GM23338 (cell line): ENCODE measurements at regions not wholly inside any gene's neighbourhood (a gene's known extent, or its start where the extent isn't known, plus 50 kb on each side); places are given as distances from the start of the nearest gene placed in this dataset.

Experiments used
- ATAC-seq: fragments of 200-7000 bp; cut with Tn5 transposase; 3 replicates; pipeline ENCODE4 v1.9.1; 2020
- DNase-seq: peaks from one replicate; pipeline ENCODE4 v3.0.0-alpha.2; 2015; ENCODE audit warnings: low spot score
- H2AFZ ChIP-seq: fragments of 200-600 bp; sonication (generic); 2 replicates; pipeline ENCODE4 v1.8.0; 2016; ENCODE audit warnings: antibody characterized with exemption, mild to moderate bottlenecking, moderate library complexity
- H3F3A ChIP-seq: fragments of 200-600 bp; sonication (generic); replicated peaks from 2 replicates; pipeline ENCODE4 v1.8.0; 2017; ENCODE audit warnings: antibody characterized with exemption, mixed run types, low read depth
- H3K27ac ChIP-seq: fragments of 200-600 bp; sonication (generic); 2 replicates; pipeline ENCODE4 v1.6.1; 2016; ENCODE audit warnings: low read depth
- H3K27me3 ChIP-seq: fragments of 200-600 bp; sonication (generic); 2 replicates; pipeline ENCODE4 v1.8.0; 2016; ENCODE audit warnings: mild to moderate bottlenecking, mixed run types, moderate library complexity; ENCODE audit not compliant: insufficient read depth
- H3K36me3 ChIP-seq: fragments of 200-600 bp; sonication (generic); 2 replicates; pipeline ENCODE4 v1.8.0; 2016; ENCODE audit warnings: mild to moderate bottlenecking; ENCODE audit not compliant: insufficient read depth
- H3K4me1 ChIP-seq: fragments of 200-600 bp; sonication (generic); 2 replicates; pipeline ENCODE4 v1.8.0; 2016; ENCODE audit warnings: mild to moderate bottlenecking, moderate library complexity; ENCODE audit not compliant: insufficient read depth
- H3K4me2 ChIP-seq: fragments of 200-600 bp; sonication (generic); 2 replicates; pipeline ENCODE4 v1.7.1; 2017; ENCODE audit warnings: mixed run types
- H3K4me3 ChIP-seq: fragments of 200-600 bp; sonication (generic); 2 replicates; pipeline ENCODE4 v1.6.1; 2016; ENCODE audit warnings: mixed run types
- H3K79me2 ChIP-seq: fragments of 200-600 bp; sonication (generic); replicated peaks from 2 replicates; pipeline ENCODE4 v1.8.0; 2017; ENCODE audit warnings: mild to moderate bottlenecking; ENCODE audit not compliant: insufficient read depth
- H3K9me2 ChIP-seq: fragments of 200-600 bp; sonication (generic); 2 replicates; pipeline ENCODE4 v1.8.0; 2017; ENCODE audit not compliant: insufficient read depth
- H4K20me1 ChIP-seq: fragments of 200-600 bp; sonication (generic); replicated peaks from 2 replicates; pipeline ENCODE4 v1.8.0; 2017; ENCODE audit warnings: mild to moderate bottlenecking; ENCODE audit not compliant: insufficient read depth
- H3K27ac Mint-ChIP-seq: 2 replicates; pipeline ENCODE4 v1.8.0; 2020; ENCODE audit warnings: inconsistent platforms, mild to moderate bottlenecking, moderate library complexity, mixed read lengths
- H3K27me3 Mint-ChIP-seq: 3 replicates; pipeline ENCODE4 v1.8.0; 2022; ENCODE audit warnings: low read depth, mild to moderate bottlenecking, moderate library complexity, mixed read lengths, inconsistent platforms; ENCODE audit not compliant: insufficient read depth, poor library complexity
- H3K36me3 Mint-ChIP-seq: 3 replicates; pipeline ENCODE4 v1.8.0; 2021; ENCODE audit warnings: low read depth, mild to moderate bottlenecking, inconsistent platforms, moderate library complexity, mixed read lengths
- H3K4me1 Mint-ChIP-seq: 3 replicates; pipeline ENCODE4 v1.8.0; 2020; ENCODE audit warnings: mild to moderate bottlenecking, inconsistent platforms, mixed read lengths
- H3K4me3 Mint-ChIP-seq: 3 replicates; pipeline ENCODE4 v1.8.0; 2021; ENCODE audit warnings: moderate library complexity, mild to moderate bottlenecking, inconsistent platforms, mixed read lengths
- H3K9me3 Mint-ChIP-seq: 3 replicates; pipeline ENCODE4 v1.8.0; 2020; ENCODE audit warnings: moderate library complexity, mild to moderate bottlenecking, inconsistent platforms, mixed read lengths
- CREB1 ChIP-seq: fragments of 250-450 bp; sonication (Bioruptor Pico); IDR thresholded peaks from 2 replicates; pipeline ENCODE4 v1.5.0; 2020; ENCODE audit warnings: low read depth, mild to moderate bottlenecking, moderate library complexity
- STAT1 ChIP-seq: IDR thresholded peaks from one replicate; pipeline ENCODE4 v1.6.1; 2016; ENCODE audit warnings: antibody characterized with exemption; ENCODE audit not compliant: unreplicated experiment
- TF ChIP-seq, protein P1 (sequence below): fragments of 250-450 bp; sonication (Bioruptor Pico); IDR thresholded peaks from 2 replicates; pipeline ENCODE4 v1.5.0; 2020; ENCODE audit warnings: mild to moderate bottlenecking, moderate library complexity
- TF ChIP-seq, protein P2 (sequence below): IDR thresholded peaks from one replicate; pipeline ENCODE4 v1.6.1; 2018; ENCODE audit warnings: antibody characterized with exemption; ENCODE audit not compliant: unreplicated experiment
- TF ChIP-seq, protein P3 (sequence below), 2 experiments: fragments of 200-600 bp in 1 of 2; sonication (generic) in 1 of 2; conservative IDR thresholded peaks; 2 replicates each; pipeline versions ENCODE4 v1.5.1 to v1.6.1; 2016 to 2017; ENCODE audit warnings: antibody characterized with exemption in 2 of 2, low read depth in 2 of 2, mild to moderate bottlenecking in 2 of 2, moderate library complexity in 1 of 2
- TF ChIP-seq, protein P4 (sequence below): IDR thresholded peaks from 2 replicates; pipeline ENCODE4 v1.6.1; 2016; ENCODE audit warnings: antibody characterized with exemption

DNA sequence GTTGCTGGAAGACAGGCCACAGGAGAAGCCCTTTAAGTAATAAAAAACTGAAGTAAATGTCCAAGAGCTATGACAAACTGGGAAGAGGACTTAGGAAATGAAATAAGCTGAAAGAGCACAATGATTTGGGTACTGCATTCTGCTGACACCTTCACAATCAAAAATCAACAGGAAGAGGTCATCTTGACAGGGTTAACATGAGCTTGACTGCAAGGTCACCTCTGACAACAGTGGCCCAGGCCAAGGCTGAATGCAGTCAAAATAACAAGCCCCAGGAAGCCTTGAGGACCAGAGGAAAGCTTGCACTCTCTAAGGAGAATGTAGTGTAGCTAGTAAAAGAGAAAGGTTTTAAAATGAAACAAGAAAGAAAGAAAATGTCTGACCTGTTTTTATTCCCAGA, 179.3 kb downstream of the SEC16B start:
- peaks cover 21% of the 10 kb centered on the region for H3K4me1 ChIP-seq

More for the DNA sequence above, 179.3 kb downstream of the SEC16B start:
- Histone ChIP-seq H3K27ac (no peak overlapping the region), H3K79me2 (no peaks in the 10 kb centered on the region), H3K4me2 (no peak overlapping the region), H3F3A (no peaks in the 10 kb centered on the region), H3K9me2 (peaks cover 17% of the 10 kb centered on the region), H3K36me3 (0 out of 2 replicates have a peak, but pooled peaks cover 9% of the 10 kb centered on the region), H2AFZ (no peak overlapping the region), H3K27me3 (no peaks in the 10 kb centered on the region), H3K4me3 (no peak overlapping the region), H4K20me1 (no peaks in the 10 kb centered on the region)
- Mint-ChIP-seq H3K4me1 (peaks cover 18% of the 10 kb centered on the region), H3K9me3 (peaks cover 18% of the 10 kb centered on the region), H3K4me3 (no peak overlapping the region), H3K27me3 (peaks cover 14% of the 10 kb centered on the region), H3K36me3 (peaks cover 15% of the 10 kb centered on the region), H3K27ac (no peak overlapping the region)
- TF ChIP-seq, protein P1, sequence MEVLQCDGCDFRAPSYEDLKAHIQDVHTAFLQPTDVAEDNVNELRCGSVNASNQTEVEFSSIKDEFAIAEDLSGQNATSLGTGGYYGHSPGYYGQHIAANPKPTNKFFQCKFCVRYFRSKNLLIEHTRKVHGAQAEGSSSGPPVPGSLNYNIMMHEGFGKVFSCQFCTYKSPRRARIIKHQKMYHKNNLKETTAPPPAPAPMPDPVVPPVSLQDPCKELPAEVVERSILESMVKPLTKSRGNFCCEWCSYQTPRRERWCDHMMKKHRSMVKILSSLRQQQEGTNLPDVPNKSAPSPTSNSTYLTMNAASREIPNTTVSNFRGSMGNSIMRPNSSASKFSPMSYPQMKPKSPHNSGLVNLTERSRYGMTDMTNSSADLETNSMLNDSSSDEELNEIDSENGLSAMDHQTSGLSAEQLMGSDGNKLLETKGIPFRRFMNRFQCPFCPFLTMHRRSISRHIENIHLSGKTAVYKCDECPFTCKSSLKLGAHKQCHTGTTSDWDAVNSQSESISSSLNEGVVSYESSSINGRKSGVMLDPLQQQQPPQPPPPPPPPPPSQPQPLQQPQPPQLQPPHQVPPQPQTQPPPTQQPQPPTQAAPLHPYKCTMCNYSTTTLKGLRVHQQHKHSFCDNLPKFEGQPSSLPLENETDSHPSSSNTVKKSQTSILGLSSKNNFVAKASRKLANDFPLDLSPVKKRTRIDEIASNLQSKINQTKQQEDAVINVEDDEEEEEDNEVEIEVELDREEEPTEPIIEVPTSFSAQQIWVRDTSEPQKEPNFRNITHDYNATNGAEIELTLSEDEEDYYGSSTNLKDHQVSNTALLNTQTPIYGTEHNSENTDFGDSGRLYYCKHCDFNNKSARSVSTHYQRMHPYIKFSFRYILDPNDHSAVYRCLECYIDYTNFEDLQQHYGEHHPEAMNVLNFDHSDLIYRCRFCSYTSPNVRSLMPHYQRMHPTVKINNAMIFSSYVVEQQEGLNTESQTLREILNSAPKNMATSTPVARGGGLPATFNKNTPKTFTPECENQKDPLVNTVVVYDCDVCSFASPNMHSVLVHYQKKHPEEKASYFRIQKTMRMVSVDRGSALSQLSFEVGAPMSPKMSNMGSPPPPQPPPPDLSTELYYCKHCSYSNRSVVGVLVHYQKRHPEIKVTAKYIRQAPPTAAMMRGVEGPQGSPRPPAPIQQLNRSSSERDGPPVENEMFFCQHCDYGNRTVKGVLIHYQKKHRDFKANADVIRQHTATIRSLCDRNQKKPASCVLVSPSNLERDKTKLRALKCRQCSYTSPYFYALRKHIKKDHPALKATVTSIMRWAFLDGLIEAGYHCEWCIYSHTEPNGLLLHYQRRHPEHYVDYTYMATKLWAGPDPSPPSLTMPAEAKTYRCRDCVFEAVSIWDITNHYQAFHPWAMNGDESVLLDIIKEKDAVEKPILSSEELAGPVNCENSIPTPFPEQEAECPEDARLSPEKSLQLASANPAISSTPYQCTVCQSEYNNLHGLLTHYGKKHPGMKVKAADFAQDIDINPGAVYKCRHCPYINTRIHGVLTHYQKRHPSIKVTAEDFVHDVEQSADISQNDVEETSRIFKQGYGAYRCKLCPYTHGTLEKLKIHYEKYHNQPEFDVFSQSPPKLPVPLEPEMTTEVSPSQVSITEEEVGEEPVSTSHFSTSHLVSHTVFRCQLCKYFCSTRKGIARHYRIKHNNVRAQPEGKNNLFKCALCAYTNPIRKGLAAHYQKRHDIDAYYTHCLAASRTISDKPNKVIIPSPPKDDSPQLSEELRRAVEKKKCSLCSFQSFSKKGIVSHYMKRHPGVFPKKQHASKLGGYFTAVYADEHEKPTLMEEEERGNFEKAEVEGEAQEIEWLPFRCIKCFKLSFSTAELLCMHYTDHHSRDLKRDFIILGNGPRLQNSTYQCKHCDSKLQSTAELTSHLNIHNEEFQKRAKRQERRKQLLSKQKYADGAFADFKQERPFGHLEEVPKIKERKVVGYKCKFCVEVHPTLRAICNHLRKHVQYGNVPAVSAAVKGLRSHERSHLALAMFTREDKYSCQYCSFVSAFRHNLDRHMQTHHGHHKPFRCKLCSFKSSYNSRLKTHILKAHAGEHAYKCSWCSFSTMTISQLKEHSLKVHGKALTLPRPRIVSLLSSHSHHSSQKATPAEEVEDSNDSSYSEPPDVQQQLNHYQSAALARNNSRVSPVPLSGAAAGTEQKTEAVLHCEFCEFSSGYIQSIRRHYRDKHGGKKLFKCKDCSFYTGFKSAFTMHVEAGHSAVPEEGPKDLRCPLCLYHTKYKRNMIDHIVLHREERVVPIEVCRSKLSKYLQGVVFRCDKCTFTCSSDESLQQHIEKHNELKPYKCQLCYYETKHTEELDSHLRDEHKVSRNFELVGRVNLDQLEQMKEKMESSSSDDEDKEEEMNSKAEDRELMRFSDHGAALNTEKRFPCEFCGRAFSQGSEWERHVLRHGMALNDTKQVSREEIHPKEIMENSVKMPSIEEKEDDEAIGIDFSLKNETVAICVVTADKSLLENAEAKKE (CRISPR knock-in tag): no peak
- TF ChIP-seq CREB1 (CRISPR knock-in tag) (no peak), STAT1 (no peak)
- TF ChIP-seq, protein P2, sequence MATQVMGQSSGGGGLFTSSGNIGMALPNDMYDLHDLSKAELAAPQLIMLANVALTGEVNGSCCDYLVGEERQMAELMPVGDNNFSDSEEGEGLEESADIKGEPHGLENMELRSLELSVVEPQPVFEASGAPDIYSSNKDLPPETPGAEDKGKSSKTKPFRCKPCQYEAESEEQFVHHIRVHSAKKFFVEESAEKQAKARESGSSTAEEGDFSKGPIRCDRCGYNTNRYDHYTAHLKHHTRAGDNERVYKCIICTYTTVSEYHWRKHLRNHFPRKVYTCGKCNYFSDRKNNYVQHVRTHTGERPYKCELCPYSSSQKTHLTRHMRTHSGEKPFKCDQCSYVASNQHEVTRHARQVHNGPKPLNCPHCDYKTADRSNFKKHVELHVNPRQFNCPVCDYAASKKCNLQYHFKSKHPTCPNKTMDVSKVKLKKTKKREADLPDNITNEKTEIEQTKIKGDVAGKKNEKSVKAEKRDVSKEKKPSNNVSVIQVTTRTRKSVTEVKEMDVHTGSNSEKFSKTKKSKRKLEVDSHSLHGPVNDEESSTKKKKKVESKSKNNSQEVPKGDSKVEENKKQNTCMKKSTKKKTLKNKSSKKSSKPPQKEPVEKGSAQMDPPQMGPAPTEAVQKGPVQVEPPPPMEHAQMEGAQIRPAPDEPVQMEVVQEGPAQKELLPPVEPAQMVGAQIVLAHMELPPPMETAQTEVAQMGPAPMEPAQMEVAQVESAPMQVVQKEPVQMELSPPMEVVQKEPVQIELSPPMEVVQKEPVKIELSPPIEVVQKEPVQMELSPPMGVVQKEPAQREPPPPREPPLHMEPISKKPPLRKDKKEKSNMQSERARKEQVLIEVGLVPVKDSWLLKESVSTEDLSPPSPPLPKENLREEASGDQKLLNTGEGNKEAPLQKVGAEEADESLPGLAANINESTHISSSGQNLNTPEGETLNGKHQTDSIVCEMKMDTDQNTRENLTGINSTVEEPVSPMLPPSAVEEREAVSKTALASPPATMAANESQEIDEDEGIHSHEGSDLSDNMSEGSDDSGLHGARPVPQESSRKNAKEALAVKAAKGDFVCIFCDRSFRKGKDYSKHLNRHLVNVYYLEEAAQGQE: no peak
- TF ChIP-seq, protein P3, sequence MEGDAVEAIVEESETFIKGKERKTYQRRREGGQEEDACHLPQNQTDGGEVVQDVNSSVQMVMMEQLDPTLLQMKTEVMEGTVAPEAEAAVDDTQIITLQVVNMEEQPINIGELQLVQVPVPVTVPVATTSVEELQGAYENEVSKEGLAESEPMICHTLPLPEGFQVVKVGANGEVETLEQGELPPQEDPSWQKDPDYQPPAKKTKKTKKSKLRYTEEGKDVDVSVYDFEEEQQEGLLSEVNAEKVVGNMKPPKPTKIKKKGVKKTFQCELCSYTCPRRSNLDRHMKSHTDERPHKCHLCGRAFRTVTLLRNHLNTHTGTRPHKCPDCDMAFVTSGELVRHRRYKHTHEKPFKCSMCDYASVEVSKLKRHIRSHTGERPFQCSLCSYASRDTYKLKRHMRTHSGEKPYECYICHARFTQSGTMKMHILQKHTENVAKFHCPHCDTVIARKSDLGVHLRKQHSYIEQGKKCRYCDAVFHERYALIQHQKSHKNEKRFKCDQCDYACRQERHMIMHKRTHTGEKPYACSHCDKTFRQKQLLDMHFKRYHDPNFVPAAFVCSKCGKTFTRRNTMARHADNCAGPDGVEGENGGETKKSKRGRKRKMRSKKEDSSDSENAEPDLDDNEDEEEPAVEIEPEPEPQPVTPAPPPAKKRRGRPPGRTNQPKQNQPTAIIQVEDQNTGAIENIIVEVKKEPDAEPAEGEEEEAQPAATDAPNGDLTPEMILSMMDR (conservative IDR thresholded peaks at IDR 0.05; ENCODE audit: low read depth in 2 of 2): no peak
- TF ChIP-seq, protein P4, sequence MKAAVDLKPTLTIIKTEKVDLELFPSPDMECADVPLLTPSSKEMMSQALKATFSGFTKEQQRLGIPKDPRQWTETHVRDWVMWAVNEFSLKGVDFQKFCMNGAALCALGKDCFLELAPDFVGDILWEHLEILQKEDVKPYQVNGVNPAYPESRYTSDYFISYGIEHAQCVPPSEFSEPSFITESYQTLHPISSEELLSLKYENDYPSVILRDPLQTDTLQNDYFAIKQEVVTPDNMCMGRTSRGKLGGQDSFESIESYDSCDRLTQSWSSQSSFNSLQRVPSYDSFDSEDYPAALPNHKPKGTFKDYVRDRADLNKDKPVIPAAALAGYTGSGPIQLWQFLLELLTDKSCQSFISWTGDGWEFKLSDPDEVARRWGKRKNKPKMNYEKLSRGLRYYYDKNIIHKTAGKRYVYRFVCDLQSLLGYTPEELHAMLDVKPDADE: no peak
- DNase-seq (no peak), ATAC-seq (no peak)
